ENCODE measurements at regions not wholly inside any gene's neighbourhood (a gene's known extent, or its start where the extent isn't known, plus 50 kb on each side); places are given as distances from the start of the nearest gene placed in this dataset.
"Not testable (repeated sequence)": the region's sequence is repeated elsewhere in the genome, so short reads cannot be mapped to it uniquely, and the experiment has no call there.

DNA sequence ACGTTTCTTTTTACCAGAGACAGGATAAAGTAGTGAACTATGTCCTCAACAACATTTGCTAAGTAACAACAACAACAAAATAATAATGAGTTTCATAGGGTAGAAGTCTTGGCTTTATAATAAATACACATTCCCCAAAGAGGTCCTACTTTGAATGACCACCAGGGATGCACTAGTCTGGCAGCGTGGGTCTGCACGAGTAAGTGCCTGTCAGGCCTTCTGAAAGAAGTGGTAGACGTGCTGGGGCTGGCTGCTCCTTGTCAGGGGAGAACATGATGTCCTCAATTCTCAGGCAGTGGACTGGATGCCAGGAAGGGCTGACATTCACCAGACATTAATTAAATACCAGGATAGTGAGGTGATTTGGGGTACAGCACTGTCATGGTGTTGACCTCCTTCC is 331.1 kb downstream of the TMEM38B start:
- Histone ChIP-seq H3K9me3 (no peaks in the 10 kb centered on the region), H3K36me3 (replicated peaks in 1 of 2; ENCODE audit: insufficient read depth in 1 of 2, low read depth in 2 of 2) (no peaks in the 10 kb centered on the region), H3K27me3 (no peaks in the 10 kb centered on the region), H3K4me1 (no peaks in the 10 kb centered on the region), H3K4me3 (no peak overlapping the region), H3K27ac (no peak overlapping the region)
- no peak for DNase-seq
- no peak for ATAC-seq
- TF ChIP-seq, protein P1, sequence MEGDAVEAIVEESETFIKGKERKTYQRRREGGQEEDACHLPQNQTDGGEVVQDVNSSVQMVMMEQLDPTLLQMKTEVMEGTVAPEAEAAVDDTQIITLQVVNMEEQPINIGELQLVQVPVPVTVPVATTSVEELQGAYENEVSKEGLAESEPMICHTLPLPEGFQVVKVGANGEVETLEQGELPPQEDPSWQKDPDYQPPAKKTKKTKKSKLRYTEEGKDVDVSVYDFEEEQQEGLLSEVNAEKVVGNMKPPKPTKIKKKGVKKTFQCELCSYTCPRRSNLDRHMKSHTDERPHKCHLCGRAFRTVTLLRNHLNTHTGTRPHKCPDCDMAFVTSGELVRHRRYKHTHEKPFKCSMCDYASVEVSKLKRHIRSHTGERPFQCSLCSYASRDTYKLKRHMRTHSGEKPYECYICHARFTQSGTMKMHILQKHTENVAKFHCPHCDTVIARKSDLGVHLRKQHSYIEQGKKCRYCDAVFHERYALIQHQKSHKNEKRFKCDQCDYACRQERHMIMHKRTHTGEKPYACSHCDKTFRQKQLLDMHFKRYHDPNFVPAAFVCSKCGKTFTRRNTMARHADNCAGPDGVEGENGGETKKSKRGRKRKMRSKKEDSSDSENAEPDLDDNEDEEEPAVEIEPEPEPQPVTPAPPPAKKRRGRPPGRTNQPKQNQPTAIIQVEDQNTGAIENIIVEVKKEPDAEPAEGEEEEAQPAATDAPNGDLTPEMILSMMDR (IDR thresholded peaks at IDR 0.05): no peak
- no peak for TF ChIP-seq POLR2A (IDR thresholded peaks at IDR 0.05)
- intact Hi-C loops (cut with DNase I): no loop called here
- WGBS, 2 donors: 31 to 40% methylated on average over 4 of the region's 4 CpGs

DNA sequence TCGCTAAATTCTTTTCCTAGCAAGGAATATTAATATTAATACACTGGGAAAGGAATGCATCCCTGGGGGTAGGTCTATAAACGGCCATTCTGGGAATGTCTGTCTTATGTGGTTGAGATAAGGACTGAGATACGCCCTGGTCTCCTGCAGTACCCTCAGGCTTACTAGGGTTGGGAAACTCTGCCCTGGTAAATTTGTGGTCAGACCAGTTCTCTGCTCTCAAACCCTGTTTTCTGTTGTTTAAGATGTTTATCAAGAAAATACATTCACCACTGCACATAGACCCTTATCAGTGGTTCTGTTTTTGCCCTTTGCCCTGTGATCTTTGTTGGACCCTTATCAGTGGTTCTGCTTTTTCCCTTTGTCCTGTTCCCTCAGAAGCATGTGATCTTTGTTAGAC is 335.8 kb downstream of the TMEM38B start:
- ATAC-seq; H3K27ac ChIP-seq; H3K36me3 ChIP-seq (replicated peaks in 1 of 2; ENCODE audit: insufficient read depth in 1 of 2, low read depth in 2 of 2); H3K9me3 ChIP-seq; H3K4me3 ChIP-seq; H3K27me3 ChIP-seq; DNase-seq; intact Hi-C loops (cut with DNase I); H3K4me1 ChIP-seq: not testable (repeated sequence)
- 52 to 63% methylated on average over 3 of the region's 3 CpGs for WGBS, 2 donors

DNA sequence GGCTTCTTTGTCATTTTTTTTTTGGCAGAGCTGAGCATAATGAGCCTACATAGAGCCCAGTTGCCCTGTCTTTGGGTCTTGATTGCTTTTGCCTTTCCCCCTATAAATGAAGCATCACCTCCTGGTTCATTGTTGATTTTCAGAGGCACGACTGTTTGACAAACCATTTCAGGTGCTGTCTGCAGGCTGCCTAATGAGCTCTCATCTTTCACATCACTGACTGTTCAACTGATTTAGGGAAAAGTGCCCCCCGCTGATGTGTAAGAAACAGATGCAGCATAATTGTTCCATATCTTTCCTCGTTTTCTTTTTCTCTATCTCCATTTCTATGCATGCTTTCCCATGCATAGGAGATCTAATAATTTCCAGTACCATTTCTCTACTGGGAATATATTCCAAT is 338.6 kb downstream of the TMEM38B start:
- TF ChIP-seq POLR2A (IDR thresholded peaks at IDR 0.05): no peak
- TF ChIP-seq, protein P1 (IDR thresholded peaks at IDR 0.05): no peak
- no peak overlapping the region for H3K4me3 ChIP-seq
- ATAC-seq (no peak), DNase-seq (no peak)
- no peaks in the 10 kb centered on the region for H3K36me3 ChIP-seq (replicated peaks in 1 of 2; ENCODE audit: insufficient read depth in 1 of 2, low read depth in 2 of 2)
- no peaks in the 10 kb centered on the region for H3K27me3 ChIP-seq
- H3K4me1 ChIP-seq: no peaks in the 10 kb centered on the region
- intact Hi-C loops (cut with DNase I): no loop called here
- no peaks in the 10 kb centered on the region for H3K9me3 ChIP-seq
- 37 to 42% methylated on average over 3 of the region's 3 CpGs for WGBS, 2 donors
- no peak overlapping the region for H3K27ac ChIP-seq

DNA sequence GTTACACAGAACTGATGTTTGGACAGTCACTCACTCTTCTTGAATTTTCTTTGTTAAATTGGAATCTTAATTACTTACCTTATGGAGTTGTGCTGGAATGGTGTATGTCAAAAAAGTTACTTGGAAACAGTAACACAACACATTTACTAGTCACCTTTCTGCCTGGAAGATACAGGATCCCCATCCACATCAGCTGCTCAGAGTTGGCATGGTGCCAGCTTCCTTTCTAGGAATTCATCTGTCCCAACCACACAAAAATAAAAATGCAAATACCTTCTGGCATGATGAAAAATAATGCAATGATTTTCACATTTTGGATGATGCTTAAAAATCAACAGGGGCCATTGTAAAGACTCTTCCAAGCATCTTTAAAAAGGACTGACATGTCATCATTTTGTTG is 341.5 kb downstream of the TMEM38B start:
- Histone ChIP-seq H3K27ac (no peak overlapping the region), H3K27me3 (no peaks in the 10 kb centered on the region), H3K4me3 (no peak overlapping the region), H3K36me3 (replicated peaks in 1 of 2; ENCODE audit: insufficient read depth in 1 of 2, low read depth in 2 of 2) (no peaks in the 10 kb centered on the region), H3K4me1 (no peaks in the 10 kb centered on the region), H3K9me3 (no peaks in the 10 kb centered on the region)
- ATAC-seq: no peak
- intact Hi-C loops (cut with DNase I): no loop called here
- DNase-seq: no peak
- TF ChIP-seq, protein P1 (IDR thresholded peaks at IDR 0.05): no peak
- no peak for TF ChIP-seq POLR2A (IDR thresholded peaks at IDR 0.05)

DNA sequence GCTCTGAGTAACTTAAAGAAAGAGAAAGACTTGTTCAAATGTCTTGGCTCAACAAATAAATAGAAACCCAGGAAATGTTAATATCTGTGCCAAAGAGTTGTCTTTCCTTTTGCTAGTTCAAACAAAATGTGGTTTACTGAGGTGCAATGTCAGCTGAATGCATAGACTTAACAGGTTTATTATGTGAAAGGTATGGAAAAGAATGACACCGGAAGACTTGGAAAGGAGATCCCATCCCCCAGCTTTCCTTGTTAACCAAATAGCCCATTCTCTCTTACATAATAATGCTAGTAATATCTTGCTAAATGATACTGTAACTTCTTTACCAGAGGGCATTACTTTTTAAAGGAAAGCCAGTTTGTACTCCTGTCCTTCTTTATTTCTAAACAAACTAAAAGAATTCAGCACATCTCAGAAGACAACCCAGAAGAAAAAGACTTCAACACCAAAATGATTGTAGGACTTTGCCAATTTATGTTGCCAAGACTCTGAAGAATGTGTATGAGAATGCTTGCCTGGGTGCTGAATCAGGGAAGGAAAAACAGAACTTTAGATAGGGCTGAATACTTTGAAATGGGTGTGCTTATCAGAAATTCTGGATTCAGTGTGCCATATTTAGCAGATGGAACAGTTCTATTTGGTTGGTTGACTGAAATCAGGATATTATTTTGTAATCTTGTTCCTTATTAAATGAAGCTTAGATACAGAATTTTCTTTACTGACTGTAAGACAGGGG is 344.1 kb downstream of the TMEM38B start:
- H3K36me3 ChIP-seq (replicated peaks in 1 of 2; ENCODE audit: insufficient read depth in 1 of 2, low read depth in 2 of 2): no peaks in the 10 kb centered on the region
- H3K4me3 ChIP-seq: no peak overlapping the region
- peaks cover 0 to under 1% (median 0%) of the 10 kb centered on the region in 3 donors for H3K9me3 ChIP-seq
- no peaks in the 10 kb centered on the region for H3K27me3 ChIP-seq
- ATAC-seq: no peak
- no peak for TF ChIP-seq POLR2A (IDR thresholded peaks at IDR 0.05)
- TF ChIP-seq, protein P1 (IDR thresholded peaks at IDR 0.05): no peak
- WGBS, 2 donors: 70 to 87% methylated on average over 1 of the region's 1 CpG
- no peak for DNase-seq
- intact Hi-C loops (cut with DNase I): no loop called here
- H3K4me1 ChIP-seq: no peaks in the 10 kb centered on the region
- H3K27ac ChIP-seq: no peak overlapping the region
